Heart right ventricle (tissue), 16 donors: ENCODE measurements at regions not wholly inside any gene's neighbourhood (a gene's known extent, or its start where the extent isn't known, plus 50 kb on each side); places are given as distances from the start of the nearest gene placed in this dataset.

Experiments
- ATAC-seq, 8 donors: fragments of 200-7000 bp; cut with Tn5 transposase; one replicate each; pipeline ENCODE4 v1.9.1; 2020; ENCODE audit warnings: mild to moderate bottlenecking in 8 of 8, moderate library complexity in 8 of 8, moderate number of reproducible peaks in 1 of 8
- DNase-seq, 2 donors: peaks; one replicate each; pipeline ENCODE4 v3.0.0-alpha.2; 2020
- H3K27ac ChIP-seq, 10 donors: fragments of 200-600 bp; sonication (generic) in 2 of 10; one replicate each; pipeline versions ENCODE4 v1.5.0 to v1.8.0; 2020 to 2022; ENCODE audit warnings: mild to moderate bottlenecking in 3 of 10
- H3K27me3 ChIP-seq, 7 donors: fragments of 200-600 bp; one replicate each; pipeline ENCODE4 v1.8.0; 2021 to 2022; ENCODE audit warnings: mild to moderate bottlenecking in 2 of 7
- H3K36me3 ChIP-seq, 9 donors: fragments of 200-600 bp; sonication (generic) in 1 of 9; one replicate each; pipeline versions ENCODE4 v1.5.0 to v1.8.0; 2020 to 2022; ENCODE audit warnings: mild to moderate bottlenecking in 2 of 9
- H3K4me1 ChIP-seq, 9 donors: fragments of 200-600 bp; sonication (generic) in 1 of 9; one replicate each; pipeline versions ENCODE4 v1.5.0 to v1.8.0; 2020 to 2022; ENCODE audit warnings: mild to moderate bottlenecking in 4 of 9
- H3K4me3 ChIP-seq, 10 donors: fragments of 200-600 bp; sonication (generic) in 2 of 10; one replicate each; pipeline versions ENCODE4 v1.5.0 to v1.8.0; 2020 to 2022; ENCODE audit warnings: mild to moderate bottlenecking in 7 of 10, moderate library complexity in 2 of 10
- H3K9me3 ChIP-seq, 11 donors: fragments of 200-600 bp in 10 of 11; sonication (generic) in 2 of 11; one replicate each; pipeline versions ENCODE4 v1.5.0 to v1.8.0; 2013 to 2022; ENCODE audit warnings: mild to moderate bottlenecking in 2 of 11, control low read depth in 1 of 11, moderate library complexity in 1 of 11
- CTCF ChIP-seq, 9 donors: fragments of 200-600 bp; sonication (generic) in 2 of 9; IDR thresholded peaks; one replicate each; pipeline versions ENCODE4 v1.5.0 to v1.8.0; 2021 to 2022; ENCODE audit warnings: antibody characterized with exemption in 9 of 9, mild to moderate bottlenecking in 5 of 9, moderate library complexity in 1 of 9
- WGBS, 2 donors: extraction: QIAGEN DNeasy Blood & Tissue Kit; methylation state at CpG; one replicate each; pipeline ENCODE4 v1.1.7; 2013; ENCODE audit warnings: inconsistent platforms in 1 of 2; 5-methylcytosine and 5-hydroxymethylcytosine counted together
- intact Hi-C, 10 donors: fragments of 100-400 bp; cut with DNase I; formaldehyde crosslinking; loops; one replicate each; pipeline versions ENCODE4 v1.11.1 to v1.14.2; 2022
- donor health status: Arrhythmogenic right ventricular cardiomyopathy.
- donor health status: ischemic (EF 13 %, LVEDD 7.1; RV severe dilation, severe dysfunction).
- donor health status: healthy with polysubstance abuse.
- donor health status: DM: no; HTN: yes; CAD: no.
- donor health status: DM: no; HTN: no; CAD: no.
- donor health status: ischemic (EF 25% LVEDD 6.9; RV normal size, moderate dysfunction).
- donor health status: ischemic (EF 25% LVEDD 5.7; RV mildly dilated, moderate dysfunction).
- donor health status: healthy.
- donor health status: DM: yes; HTN: yes; CAD: no.
- donor health status: Ischemic cardiomyopathy.
- donor health status: ischemic (EF 35%, LVEDD 5.7; RV mildly dilated, moderate dysfunction).
- donor health status: nonischemic (EF 11% LVEDD 7.7; RV severe dilation, severe dysfunction).
- donor health status: DM: yes; HTN: yes; CAD: no.
- donor health status: PGD.
- donor health status: ischemic (EF 29% LVEDD 5.4; RV normal size, mild dysfunction).
- donor health status: nonischemic (EF 23%, LVEDD 6.1; RV moderate dilation, normal function).

- ATAC-seq = no peak
- H3K27ac ChIP-seq = no peak overlapping the region
- H3K4me3 ChIP-seq = no peak overlapping the region
- no peaks in the 10 kb centered on the region for H3K9me3 ChIP-seq
- no peaks in the 10 kb centered on the region for H3K27me3 ChIP-seq
- intact Hi-C loops = no loop called here
- WGBS, 2 donors = 85 to 90% methylated on average over 7 of the region's 7 CpGs
- no peaks in the 10 kb centered on the region for H3K4me1 ChIP-seq
- H3K36me3 ChIP-seq = no peaks in the 10 kb centered on the region
- no peak for TF ChIP-seq CTCF (IDR thresholded peaks at IDR 0.05)
- no peak for DNase-seq
These were observed 376.2 kb downstream of the GXYLT1 start for GRCh38 chr12:41768456-41768855.

DNA sequence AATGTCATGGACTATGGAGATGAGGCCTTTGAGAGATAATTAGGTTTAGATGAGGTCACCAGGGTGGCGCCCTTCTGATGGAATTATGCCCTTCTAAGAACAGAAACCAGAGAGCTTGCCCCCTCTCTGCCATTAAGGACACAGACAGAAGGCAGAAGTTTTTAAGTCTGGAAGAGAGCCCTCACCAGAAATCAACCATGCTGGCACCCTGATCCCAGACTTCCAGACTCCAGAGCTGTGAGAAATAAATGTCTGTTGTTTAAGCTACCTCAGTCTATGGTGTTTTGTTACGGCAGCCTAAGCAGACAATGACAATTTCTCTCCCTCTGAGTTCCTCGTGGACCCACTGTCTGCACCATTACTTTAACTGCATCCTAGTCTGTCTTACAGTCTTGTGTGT lies 382.0 kb downstream of the GXYLT1 start:
- Histone ChIP-seq H3K4me3 (no peak overlapping the region), H3K9me3 (peaks cover 0 to 13% (median 0%) of the 10 kb centered on the region in 11 donors), H3K4me1 (no peaks in the 10 kb centered on the region), H3K36me3 (no peaks in the 10 kb centered on the region), H3K27ac (no peak overlapping the region), H3K27me3 (no peaks in the 10 kb centered on the region)
- no peak for TF ChIP-seq CTCF (IDR thresholded peaks at IDR 0.05)
- DNase-seq (no peak), ATAC-seq (no peak)
- intact Hi-C loops = no loop called here
- WGBS, 2 donors = 83 to 91% methylated on average over 3 of the region's 3 CpGs

DNA sequence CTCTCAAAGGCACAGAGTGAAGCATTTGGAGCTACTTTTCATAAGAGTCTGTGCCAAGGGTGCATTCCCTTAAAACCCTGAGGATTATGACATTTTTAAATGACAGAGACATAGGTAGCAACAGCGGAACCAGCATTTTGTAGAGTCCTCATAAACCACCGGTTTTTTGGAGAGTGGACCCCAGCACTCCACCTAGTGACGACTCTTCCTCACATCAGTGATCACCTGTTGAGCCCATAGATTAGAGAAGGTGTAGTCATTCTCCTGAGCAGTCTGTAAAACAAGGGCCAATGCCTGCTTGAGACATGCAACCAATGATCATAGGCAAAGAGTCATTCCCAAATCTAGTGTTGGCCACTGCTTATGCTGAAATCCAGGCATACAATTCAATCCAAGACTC lies 399.1 kb downstream of the GXYLT1 start:
- no peaks in the 10 kb centered on the region for H3K36me3 ChIP-seq
- no peak for DNase-seq
- no peaks in the 10 kb centered on the region for H3K27me3 ChIP-seq
- no peak for TF ChIP-seq CTCF (IDR thresholded peaks at IDR 0.05)
- no peak for ATAC-seq
- intact Hi-C loops = no loop called here
- H3K9me3 ChIP-seq = peaks cover 0 to 3% (median 0%) of the 10 kb centered on the region in 11 donors
- H3K4me3 ChIP-seq = no peak overlapping the region
- peaks cover 0 to 2% (median 0%) of the 10 kb centered on the region in 9 donors for H3K4me1 ChIP-seq
- WGBS, 2 donors = 78 to 85% methylated on average over 3 of the region's 3 CpGs
- H3K27ac ChIP-seq = no peak overlapping the region

DNA sequence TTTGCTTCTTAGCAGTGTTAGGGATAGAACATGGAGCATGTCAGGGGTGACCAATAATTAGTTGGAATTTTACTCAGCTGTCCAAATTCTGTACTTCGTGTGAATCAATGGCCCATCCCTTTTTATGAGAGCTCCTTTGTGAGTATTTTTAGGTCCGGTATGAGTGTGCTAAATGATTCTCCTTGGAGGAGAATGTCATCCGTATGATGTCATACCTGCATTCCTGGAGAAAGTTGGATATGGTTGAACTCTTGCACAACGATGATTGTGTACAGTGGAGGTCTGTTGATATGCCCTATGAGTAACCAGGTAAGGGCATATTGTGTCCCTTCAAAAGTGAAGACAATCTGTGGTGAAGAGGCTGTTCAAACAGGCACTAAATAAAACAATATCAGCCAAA lies 400.8 kb downstream of the GXYLT1 start:
- H3K27ac ChIP-seq = no peak overlapping the region
- peaks cover 0 to 2% (median 0%) of the 10 kb centered on the region in 11 donors for H3K9me3 ChIP-seq
- 69 to 74% methylated on average over 4 of the region's 4 CpGs for WGBS, 2 donors
- no peak overlapping the region for H3K4me3 ChIP-seq
- DNase-seq (no peak), ATAC-seq (no peak)
- peaks cover 0 to 2% (median 0%) of the 10 kb centered on the region in 9 donors for H3K4me1 ChIP-seq
- TF ChIP-seq CTCF (IDR thresholded peaks at IDR 0.05) = no peak
- no peaks in the 10 kb centered on the region for H3K36me3 ChIP-seq
- H3K27me3 ChIP-seq = no peaks in the 10 kb centered on the region
- intact Hi-C loops = no loop called here
